Pancreas (tissue), 10 donors: ENCODE measurements at regions not wholly inside any gene's neighbourhood (a gene's known extent, or its start where the extent isn't known, plus 50 kb on each side); places are given as distances from the start of the nearest gene placed in this dataset.
A peak's percentile ranks its signal among the peaks of the same experiment; 100 is the strongest.
"Not testable (repeated sequence)": the region's sequence is repeated elsewhere in the genome, so short reads cannot be mapped to it uniquely, and the experiment has no call there.

ENCODE experiments used
- ATAC-seq, 4 donors: fragments of 200-7000 bp; cut with Tn5 transposase; one replicate each; pipeline versions ENCODE4 v1.8.0 to v1.9.1; 2020; ENCODE audit warnings: mild to moderate bottlenecking in 4 of 4, moderate library complexity in 4 of 4
- DNase-seq, 6 donors: peaks; one replicate each; pipeline ENCODE4 v3.0.0-alpha.2; 2020
- FAIRE-seq: peaks from 2 replicates; lab custom pipeline; 2012; peaks lifted over from hg19 to GRCh38; lab: Jason Lieb, UNC
- H3K27ac ChIP-seq, 4 donors: fragments of 200-600 bp; sonication (generic); 1 replicate in 3 of 4; 2 replicates in 1 of 4; pipeline versions ENCODE4 v1.5.0 to v1.8.0; 2020
- H3K27me3 ChIP-seq, 4 donors: fragments of 200-600 bp; one replicate each; pipeline ENCODE4 v1.8.0; 2021
- H3K36me3 ChIP-seq, 3 donors: fragments of 200-600 bp; sonication (generic) in 1 of 3; one replicate each; pipeline versions ENCODE4 v1.5.0 to v1.8.0; 2020 to 2021
- H3K4me1 ChIP-seq, 3 donors: fragments of 200-600 bp; one replicate each; pipeline ENCODE4 v1.8.0; 2021
- H3K4me3 ChIP-seq, 4 donors: fragments of 200-600 bp; sonication (generic) in 2 of 4; one replicate each; pipeline versions ENCODE4 v1.5.0 to v1.8.0; 2020 to 2021
- H3K9me3 ChIP-seq, 4 donors: fragments of 200-600 bp; one replicate each; pipeline ENCODE4 v1.8.0; 2021
- CTCF ChIP-seq, 4 donors: fragments of 200-600 bp; sonication (generic) in 3 of 4; IDR thresholded peaks; one replicate each; pipeline versions ENCODE4 v1.5.0 to v1.8.0; 2021; ENCODE audit warnings: antibody characterized with exemption in 4 of 4
- WGBS, 2 donors: extraction: QIAGEN DNeasy Blood & Tissue Kit; methylation state at CpG; one replicate each; pipeline ENCODE4 v1.1.7; 2013; 5-methylcytosine and 5-hydroxymethylcytosine counted together
- intact Hi-C, 3 donors: fragments of 100-400 bp; cut with DNase I; formaldehyde crosslinking; loops; one replicate each; pipeline versions ENCODE4 v1.11.1 to v1.14.2; 2022
- donor health status: healthy with polysubstance abuse.
- donor health status: DM: no; HTN: no; CAD: no; lungs with moderate emphysema.
- donor health status: DM: no; HTN: no; CAD: no.
- donor health status: control.
- donor health status: control.
- donor health status: Bipolar disorder and iron deficiency.
- donor health status: DM: yes; HTN: yes; CAD: no.
- donor health status: DM: no; HTN: no; CAD: no.
- donor health status: DM: no; HTN: no; CAD: no.
- donor health status: DM: yes; HTN: yes; CAD: no.

GRCh38 chr1:121471523-121471922 lies 286.7 kb downstream of the SRGAP2C start:
- Histone ChIP-seq H3K27me3 (no peaks in the 10 kb centered on the region), H3K9me3 (no peaks in the 10 kb centered on the region), H3K27ac (no peak overlapping the region), H3K36me3 (no peaks in the 10 kb centered on the region), H3K4me1 (no peaks in the 10 kb centered on the region), H3K4me3 (no peak overlapping the region)
- intact Hi-C loops, result no loop called here
- 32% methylated on average over 1 of the region's 1 CpG for WGBS, 2 donors
- DNase-seq (no peak), FAIRE-seq (no peak), ATAC-seq (no peak)
- no peak for TF ChIP-seq CTCF (IDR thresholded peaks at IDR 0.05)

GRCh38 chr1:121472017-121472416 lies 287.2 kb downstream of the SRGAP2C start:
- Histone ChIP-seq H3K27me3 (no peaks in the 10 kb centered on the region), H3K27ac (no peak overlapping the region), H3K9me3 (no peaks in the 10 kb centered on the region), H3K36me3 (no peaks in the 10 kb centered on the region), H3K4me1 (no peaks in the 10 kb centered on the region), H3K4me3 (no peak overlapping the region)
- TF ChIP-seq CTCF (IDR thresholded peaks at IDR 0.05), result no peak
- WGBS, 2 donors, result 78 to 82% methylated on average over 4 of the region's 4 CpGs
- intact Hi-C loops, result no loop called here
- FAIRE-seq (no peak), ATAC-seq (no peak), DNase-seq (no peak)

GRCh38 chr1:121483234-121483633 lies 298.5 kb downstream of the SRGAP2C start:
- Histone ChIP-seq H3K27me3 (no peaks in the 10 kb centered on the region), H3K4me1 (no peaks in the 10 kb centered on the region), H3K4me3 (no peak overlapping the region), H3K27ac (no peak overlapping the region), H3K36me3 (no peaks in the 10 kb centered on the region), H3K9me3 (no peaks in the 10 kb centered on the region)
- FAIRE-seq (no peak), ATAC-seq (no peak), DNase-seq (no peak)
- intact Hi-C loops, result no loop called here
- no peak for TF ChIP-seq CTCF (IDR thresholded peaks at IDR 0.05)

GRCh38 chr1:121483961-121484424 lies 299.2 kb downstream of the SRGAP2C start:
- intact Hi-C loops, result no loop called here
- H3K4me1 ChIP-seq, result no peaks in the 10 kb centered on the region
- no peaks in the 10 kb centered on the region for H3K9me3 ChIP-seq
- no peak for TF ChIP-seq CTCF (IDR thresholded peaks at IDR 0.05)
- H3K4me3 ChIP-seq, result no peak overlapping the region
- no peaks in the 10 kb centered on the region for H3K36me3 ChIP-seq
- DNase-seq (no peak), ATAC-seq (peak in 1 of 4 donors; percentile 52), FAIRE-seq (no peak)
- no peak overlapping the region for H3K27ac ChIP-seq
- H3K27me3 ChIP-seq, result no peaks in the 10 kb centered on the region

- ATAC-seq, H3K27ac ChIP-seq, H3K9me3 ChIP-seq, H3K4me3 ChIP-seq, intact Hi-C loops, H3K4me1 ChIP-seq, DNase-seq, H3K36me3 ChIP-seq, FAIRE-seq, H3K27me3 ChIP-seq: not testable (repeated sequence)
These were observed 310.0 kb downstream of the SRGAP2C start for GRCh38 chr1:121494796-121495195.

GRCh38 chr1:121511455-121511854 lies 326.7 kb downstream of the SRGAP2C start:
- H3K36me3 ChIP-seq, H3K9me3 ChIP-seq, H3K4me3 ChIP-seq, H3K4me1 ChIP-seq, H3K27ac ChIP-seq, H3K27me3 ChIP-seq, FAIRE-seq, intact Hi-C loops: not testable (repeated sequence)
- peak in 2 of 4 donors; percentile 37 to 70 for ATAC-seq
- DNase-seq, result peak in 1 of 6 donors; percentile 19
- WGBS, 2 donors, result 50 to 62% methylated on average over 5 of the region's 5 CpGs

- WGBS, 2 donors, result 83 to 87% methylated on average over 1 of the region's 1 CpG
These were observed 327.1 kb downstream of the SRGAP2C start for GRCh38 chr1:121511876-121512275.

More at GRCh38 chr1:121511876-121512275, 327.1 kb downstream of the SRGAP2C start:
- H3K4me3 ChIP-seq, FAIRE-seq, ATAC-seq, H3K9me3 ChIP-seq, H3K36me3 ChIP-seq, H3K27me3 ChIP-seq, H3K27ac ChIP-seq, DNase-seq, intact Hi-C loops, H3K4me1 ChIP-seq: not testable (repeated sequence)
